ENCODE measurements at regions not wholly inside any gene's neighbourhood (a gene's known extent, or its start where the extent isn't known, plus 50 kb on each side); places are given as distances from the start of the nearest gene placed in this dataset.
A peak's percentile ranks its signal among the peaks of the same experiment; 100 is the strongest.
"Not testable (repeated sequence)": the region's sequence is repeated elsewhere in the genome, so short reads cannot be mapped to it uniquely, and the experiment has no call there.

GRCh38 chr7:82624965-82625364, 181.4 kb upstream of the CACNA2D1 start:
- DNase-seq (ENCODE audit: low spot score) = no peak

GRCh38 chr7:82624337-82624736, 180.8 kb upstream of the CACNA2D1 start:
- peak; percentile 27 for DNase-seq (ENCODE audit: low spot score)

- DNase-seq (ENCODE audit: low spot score) = no peak
Observed at GRCh38 chr7:82623812-82624211, 180.2 kb upstream of the CACNA2D1 start.

GRCh38 chr7:82617156-82617555, 173.6 kb upstream of the CACNA2D1 start:
- no peak for DNase-seq (ENCODE audit: low spot score)

GRCh38 chr7:82616059-82616728, 172.6 kb upstream of the CACNA2D1 start:
- no peak for DNase-seq (ENCODE audit: low spot score)

- DNase-seq (ENCODE audit: low spot score) = no peak
Observed at GRCh38 chr7:82615527-82615926, 171.9 kb upstream of the CACNA2D1 start.

- no peak for DNase-seq (ENCODE audit: low spot score)
Observed at GRCh38 chr7:82609746-82610145, 166.2 kb upstream of the CACNA2D1 start.

- DNase-seq (ENCODE audit: low spot score) = peak; percentile 21
Observed at GRCh38 chr7:82605247-82605864, 161.8 kb upstream of the CACNA2D1 start.

- no peak for DNase-seq (ENCODE audit: low spot score)
Observed at GRCh38 chr7:82602066-82602465, 158.5 kb upstream of the CACNA2D1 start.

- no peak for DNase-seq (ENCODE audit: low spot score)
Observed at GRCh38 chr7:82600531-82600930, 157.0 kb upstream of the CACNA2D1 start.

GRCh38 chr7:82599895-82600294, 156.3 kb upstream of the CACNA2D1 start:
- no peak for DNase-seq (ENCODE audit: low spot score)

- DNase-seq (ENCODE audit: low spot score) = peak; percentile 67
Observed at GRCh38 chr7:82598958-82599357, 155.4 kb upstream of the CACNA2D1 start.

GRCh38 chr7:82595795-82596194, 152.2 kb upstream of the CACNA2D1 start:
- not testable (repeated sequence) for DNase-seq (ENCODE audit: low spot score)

- no peak for DNase-seq (ENCODE audit: low spot score)
Observed at GRCh38 chr7:82595176-82595575, 151.6 kb upstream of the CACNA2D1 start.

- DNase-seq (ENCODE audit: low spot score) = no peak
Observed at GRCh38 chr7:82594665-82595064, 151.1 kb upstream of the CACNA2D1 start.

GRCh38 chr7:82593780-82594179, 150.2 kb upstream of the CACNA2D1 start:
- DNase-seq (ENCODE audit: low spot score) = peak; percentile 61

GRCh38 chr7:82592416-82592815, 148.8 kb upstream of the CACNA2D1 start:
- no peak for DNase-seq (ENCODE audit: low spot score)

- DNase-seq (ENCODE audit: low spot score) = no peak
Observed at GRCh38 chr7:82579047-82579446, 135.5 kb upstream of the CACNA2D1 start.

- DNase-seq (ENCODE audit: low spot score) = no peak
Observed at GRCh38 chr7:82578430-82578829, 134.9 kb upstream of the CACNA2D1 start.

- peak; percentile 72 for DNase-seq (ENCODE audit: low spot score)
Observed at GRCh38 chr7:82572195-82572880, 128.8 kb upstream of the CACNA2D1 start.

- DNase-seq (ENCODE audit: low spot score) = not testable (repeated sequence)
Observed at GRCh38 chr7:82571047-82571446, 127.5 kb upstream of the CACNA2D1 start.

- DNase-seq (ENCODE audit: low spot score) = no peak
Observed at GRCh38 chr7:82567841-82568240, 124.3 kb upstream of the CACNA2D1 start.

GRCh38 chr7:82567356-82567755, 123.8 kb upstream of the CACNA2D1 start:
- no peak for DNase-seq (ENCODE audit: low spot score)
